ENCODE measurements at regions not wholly inside any gene's neighbourhood (a gene's known extent, or its start where the extent isn't known, plus 50 kb on each side); places are given as distances from the start of the nearest gene placed in this dataset.

DNA sequence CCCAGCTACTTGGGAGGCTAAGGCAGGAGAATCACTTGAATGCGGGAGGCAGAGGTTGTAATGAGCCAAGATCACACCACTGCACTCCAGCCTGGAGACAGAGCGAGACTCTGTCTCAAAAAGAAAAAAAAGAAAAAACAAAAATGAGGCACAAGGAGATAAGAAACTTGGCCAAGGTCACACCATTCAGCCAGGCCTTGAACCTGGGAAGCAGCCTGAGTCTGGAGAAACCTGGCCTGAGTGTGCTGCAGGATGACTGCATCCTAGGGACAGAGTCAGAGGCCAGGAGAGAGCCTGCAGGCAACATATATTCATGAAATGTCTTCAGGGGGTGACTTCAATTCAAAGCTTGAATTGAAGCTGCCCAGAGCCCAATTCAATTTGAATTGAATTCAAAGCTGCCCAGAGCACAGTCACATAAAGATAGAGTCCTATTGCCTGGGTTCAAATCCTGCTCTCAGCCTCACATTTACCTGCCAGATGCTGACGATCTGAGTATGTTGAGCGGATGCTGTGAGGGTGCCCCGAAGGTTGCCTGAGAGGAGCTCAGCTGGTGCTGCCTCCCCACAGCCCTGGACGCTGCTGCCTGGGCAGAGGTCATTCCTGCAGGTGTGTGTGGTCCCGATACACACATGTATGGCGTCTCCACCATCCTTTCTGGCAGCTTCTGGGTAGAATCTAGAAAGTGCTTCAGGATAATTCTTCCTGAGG is 307.7 kb downstream of the AJAP1 start:
- Histone ChIP-seq H3K9ac (ENCODE audit: low read length) (no peak overlapping the region), H3K27me3 (ENCODE audit: control insufficient read depth, insufficient read depth, low read length) (no peaks in the 10 kb centered on the region), H3K36me3 (ENCODE audit: control insufficient read depth, insufficient read depth, low read length) (no peaks in the 10 kb centered on the region), H3K4me3 (ENCODE audit: low read depth, low read length) (no peak overlapping the region), H3K9me3 (ENCODE audit: control insufficient read depth, insufficient read depth, low read depth, low read length) (peaks cover 5% of the 10 kb centered on the region; the same call in 1 of the 2 replicates), H3K27ac (ENCODE audit: low read depth, low read length) (no peak overlapping the region), H3K4me1 (ENCODE audit: control insufficient read depth, insufficient read depth, low read length) (peaks cover 29% of the 10 kb centered on the region)

DNA sequence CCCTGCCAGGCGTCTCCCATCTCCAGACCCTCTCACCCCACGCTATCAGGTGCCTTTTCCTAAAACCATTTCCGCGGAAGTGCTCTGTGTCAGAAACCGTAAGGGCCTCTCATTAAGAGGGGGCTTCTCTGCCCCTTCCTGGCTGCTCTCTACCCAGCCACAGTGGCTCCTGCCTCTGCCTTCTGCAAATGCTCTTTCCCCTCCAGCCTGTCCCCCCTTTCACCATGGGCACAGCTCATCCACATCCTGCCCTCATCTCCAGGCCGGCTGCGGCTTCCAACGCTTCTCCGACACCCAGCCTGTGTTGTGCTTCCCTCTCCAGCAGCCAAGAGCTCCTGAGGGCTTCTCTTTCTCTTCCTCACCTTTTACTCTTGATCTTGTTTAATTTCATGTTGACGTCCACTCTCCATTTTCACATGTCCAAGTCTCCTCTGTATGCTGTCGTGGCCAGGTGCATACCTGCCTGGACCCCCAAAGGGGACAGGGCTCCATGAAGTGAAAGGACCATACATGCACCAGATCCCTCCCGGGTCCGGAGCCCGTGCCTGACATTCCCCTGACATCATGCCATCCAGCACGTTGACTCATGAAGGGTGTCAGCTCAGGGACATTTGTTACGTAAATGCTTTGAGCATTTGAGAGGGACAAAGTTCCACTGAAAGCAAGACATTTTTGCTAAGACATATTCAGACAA is 306.5 kb downstream of the AJAP1 start:
- no peaks in the 10 kb centered on the region for H3K36me3 ChIP-seq (ENCODE audit: control insufficient read depth, insufficient read depth, low read length)
- H3K4me1 ChIP-seq (ENCODE audit: control insufficient read depth, insufficient read depth, low read length) = peaks cover 28% of the 10 kb centered on the region
- peaks cover 9% of the 10 kb centered on the region for H3K9me3 ChIP-seq (ENCODE audit: control insufficient read depth, insufficient read depth, low read depth, low read length)
- no peak overlapping the region for H3K27ac ChIP-seq (ENCODE audit: low read depth, low read length)
- H3K27me3 ChIP-seq (ENCODE audit: control insufficient read depth, insufficient read depth, low read length) = no peaks in the 10 kb centered on the region
- no peak overlapping the region for H3K4me3 ChIP-seq (ENCODE audit: low read depth, low read length)
- H3K9ac ChIP-seq (ENCODE audit: low read length) = no peak overlapping the region

DNA sequence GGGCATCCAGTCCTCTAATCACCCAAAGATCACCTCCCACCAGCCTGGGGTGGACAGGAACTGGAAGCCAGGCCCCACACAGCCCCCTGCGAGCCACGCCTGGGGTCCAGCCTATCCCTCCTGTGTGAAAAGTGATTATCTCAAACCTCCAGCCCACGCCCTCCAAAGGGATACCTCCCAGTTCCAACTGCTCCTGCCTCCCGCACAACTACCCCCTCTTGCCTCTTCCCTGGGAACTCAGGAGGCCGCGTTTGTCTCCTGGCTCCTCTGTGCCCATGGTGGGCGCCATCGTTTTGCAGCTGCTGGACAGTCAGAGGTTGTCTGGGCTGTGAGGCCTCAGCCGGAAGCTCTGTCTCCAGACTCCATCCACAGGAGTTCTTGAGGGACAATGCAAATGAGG is 305.9 kb downstream of the AJAP1 start:
- Histone ChIP-seq H3K9ac (ENCODE audit: low read length) (no peak overlapping the region), H3K4me3 (ENCODE audit: low read depth, low read length) (no peak overlapping the region), H3K27ac (ENCODE audit: low read depth, low read length) (no peak overlapping the region), H3K36me3 (ENCODE audit: control insufficient read depth, insufficient read depth, low read length) (no peaks in the 10 kb centered on the region), H3K9me3 (ENCODE audit: control insufficient read depth, insufficient read depth, low read depth, low read length) (peaks cover 13% of the 10 kb centered on the region), H3K4me1 (ENCODE audit: control insufficient read depth, insufficient read depth, low read length) (peaks cover 22% of the 10 kb centered on the region), H3K27me3 (ENCODE audit: control insufficient read depth, insufficient read depth, low read length) (no peaks in the 10 kb centered on the region)

- no peak overlapping the region for H3K27ac ChIP-seq (ENCODE audit: low read depth, low read length)
- no peak overlapping the region for H3K4me3 ChIP-seq (ENCODE audit: low read depth, low read length)
- no peaks in the 10 kb centered on the region for H3K36me3 ChIP-seq (ENCODE audit: control insufficient read depth, insufficient read depth, low read length)
- H3K9me3 ChIP-seq (ENCODE audit: control insufficient read depth, insufficient read depth, low read depth, low read length) = peaks cover 22% of the 10 kb centered on the region
- no peak overlapping the region for H3K9ac ChIP-seq (ENCODE audit: low read length)
- H3K27me3 ChIP-seq (ENCODE audit: control insufficient read depth, insufficient read depth, low read length) = no peaks in the 10 kb centered on the region
- peaks cover 11% of the 10 kb centered on the region for H3K4me1 ChIP-seq (ENCODE audit: control insufficient read depth, insufficient read depth, low read length)
Measured at GRCh38 chr1:4959216-4959615, 304.8 kb downstream of the AJAP1 start.

DNA sequence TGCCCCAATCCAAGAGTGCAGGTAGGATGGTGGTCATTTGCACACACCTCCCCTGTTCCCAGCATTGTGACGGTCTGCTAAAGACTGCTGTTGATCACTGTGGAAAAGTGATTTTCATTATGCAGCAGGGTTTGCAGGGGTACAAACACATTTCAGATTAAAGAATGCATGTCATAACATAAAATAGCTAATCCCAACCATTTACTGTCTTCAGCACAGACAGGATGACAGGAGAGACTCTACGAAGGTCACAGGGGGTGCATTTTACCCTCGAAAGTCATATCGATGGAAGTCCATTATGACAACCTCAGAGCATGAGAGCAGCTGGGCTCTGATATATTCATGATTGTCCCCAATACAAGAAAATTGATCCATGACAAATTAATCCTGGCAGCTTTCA is 302.6 kb downstream of the AJAP1 start:
- Histone ChIP-seq H3K9me3 (ENCODE audit: control insufficient read depth, insufficient read depth, low read depth, low read length) (peaks cover 36% of the 10 kb centered on the region), H3K9ac (ENCODE audit: low read length) (no peak overlapping the region), H3K27ac (ENCODE audit: low read depth, low read length) (no peak overlapping the region), H3K4me1 (ENCODE audit: control insufficient read depth, insufficient read depth, low read length) (peaks cover 11% of the 10 kb centered on the region), H3K27me3 (ENCODE audit: control insufficient read depth, insufficient read depth, low read length) (no peaks in the 10 kb centered on the region), H3K4me3 (ENCODE audit: low read depth, low read length) (no peak overlapping the region), H3K36me3 (ENCODE audit: control insufficient read depth, insufficient read depth, low read length) (no peaks in the 10 kb centered on the region)

GRCh38 chr1:4954392-4954791 is 300.0 kb downstream of the AJAP1 start:
- Histone ChIP-seq H3K9me3 (ENCODE audit: control insufficient read depth, insufficient read depth, low read depth, low read length) (peaks cover 36% of the 10 kb centered on the region), H3K9ac (ENCODE audit: low read length) (no peak overlapping the region), H3K27me3 (ENCODE audit: control insufficient read depth, insufficient read depth, low read length) (no peaks in the 10 kb centered on the region), H3K4me1 (ENCODE audit: control insufficient read depth, insufficient read depth, low read length) (no peaks in the 10 kb centered on the region), H3K27ac (ENCODE audit: low read depth, low read length) (no peak overlapping the region), H3K4me3 (ENCODE audit: low read depth, low read length) (no peak overlapping the region), H3K36me3 (ENCODE audit: control insufficient read depth, insufficient read depth, low read length) (no peaks in the 10 kb centered on the region)

GRCh38 chr1:4951601-4952000 is 297.2 kb downstream of the AJAP1 start:
- Histone ChIP-seq H3K4me1 (ENCODE audit: control insufficient read depth, insufficient read depth, low read length) (no peaks in the 10 kb centered on the region), H3K27me3 (ENCODE audit: control insufficient read depth, insufficient read depth, low read length) (0 out of 2 replicates have a peak, but pooled peaks cover 2% of the 10 kb centered on the region), H3K9ac (ENCODE audit: low read length) (no peak overlapping the region), H3K9me3 (ENCODE audit: control insufficient read depth, insufficient read depth, low read depth, low read length) (peaks cover 31% of the 10 kb centered on the region), H3K27ac (ENCODE audit: low read depth, low read length) (no peak overlapping the region), H3K36me3 (ENCODE audit: control insufficient read depth, insufficient read depth, low read length) (no peaks in the 10 kb centered on the region), H3K4me3 (ENCODE audit: low read depth, low read length) (no peak overlapping the region)

DNA sequence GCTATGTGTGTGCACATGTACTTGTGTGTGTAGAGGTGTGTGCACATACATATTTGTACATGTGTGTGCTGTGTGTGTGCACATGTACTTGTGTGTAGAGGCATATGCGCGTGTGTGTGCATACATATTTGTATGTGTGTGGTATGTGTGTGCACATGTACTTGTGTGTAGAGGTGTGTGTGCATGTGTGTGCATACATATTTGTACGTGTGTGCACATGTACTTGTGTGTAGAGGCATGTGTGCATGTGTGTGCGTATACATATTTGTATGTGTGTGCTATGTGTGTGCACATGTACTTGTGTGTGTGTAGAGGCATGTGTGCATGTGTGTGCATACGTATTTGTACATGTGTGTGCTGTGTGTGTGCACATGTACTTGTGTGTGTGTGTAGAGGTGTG is 291.9 kb downstream of the AJAP1 start:
- Histone ChIP-seq H3K9ac (ENCODE audit: low read length) (no peak overlapping the region), H3K36me3 (ENCODE audit: control insufficient read depth, insufficient read depth, low read length) (no peaks in the 10 kb centered on the region), H3K9me3 (ENCODE audit: control insufficient read depth, insufficient read depth, low read depth, low read length) (peaks cover 3% of the 10 kb centered on the region; the same call in 1 of the 2 replicates), H3K27ac (ENCODE audit: low read depth, low read length) (no peak overlapping the region), H3K4me3 (ENCODE audit: low read depth, low read length) (no peak overlapping the region), H3K4me1 (ENCODE audit: control insufficient read depth, insufficient read depth, low read length) (no peaks in the 10 kb centered on the region), H3K27me3 (ENCODE audit: control insufficient read depth, insufficient read depth, low read length) (0 out of 2 replicates have a peak, but pooled peaks cover 2% of the 10 kb centered on the region)

GRCh38 chr1:4944911-4945310 is 290.5 kb downstream of the AJAP1 start:
- Histone ChIP-seq H3K27me3 (ENCODE audit: control insufficient read depth, insufficient read depth, low read length) (0 out of 2 replicates have a peak, but pooled peaks cover 2% of the 10 kb centered on the region), H3K4me1 (ENCODE audit: control insufficient read depth, insufficient read depth, low read length) (no peaks in the 10 kb centered on the region), H3K9me3 (ENCODE audit: control insufficient read depth, insufficient read depth, low read depth, low read length) (peaks cover 3% of the 10 kb centered on the region; the same call in 1 of the 2 replicates), H3K4me3 (ENCODE audit: low read depth, low read length) (no peak overlapping the region), H3K36me3 (ENCODE audit: control insufficient read depth, insufficient read depth, low read length) (no peaks in the 10 kb centered on the region), H3K9ac (ENCODE audit: low read length) (no peak overlapping the region), H3K27ac (ENCODE audit: low read depth, low read length) (no peak overlapping the region)

DNA sequence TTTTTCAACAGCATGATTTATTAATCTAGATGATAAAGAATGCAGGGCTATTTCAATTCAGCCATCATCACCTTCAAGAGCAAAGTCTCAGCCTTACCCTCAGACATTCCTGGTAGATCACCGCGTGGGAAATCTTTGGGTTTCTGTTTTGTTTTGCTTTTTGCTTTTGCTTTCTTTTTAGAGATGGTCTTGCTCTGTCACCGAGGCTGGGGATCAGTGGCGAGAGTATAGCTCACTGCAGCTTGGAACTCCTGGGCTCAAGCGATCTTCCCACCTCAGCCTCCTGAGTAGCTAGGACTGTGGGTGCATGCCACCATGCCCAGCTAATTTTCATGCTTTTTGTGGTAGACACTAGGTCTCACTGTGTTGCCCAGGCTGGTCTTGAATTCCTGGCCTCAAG is 289.7 kb downstream of the AJAP1 start:
- H3K27ac ChIP-seq (ENCODE audit: low read depth, low read length) = no peak overlapping the region
- no peaks in the 10 kb centered on the region for H3K4me1 ChIP-seq (ENCODE audit: control insufficient read depth, insufficient read depth, low read length)
- H3K9me3 ChIP-seq (ENCODE audit: control insufficient read depth, insufficient read depth, low read depth, low read length) = peaks cover 7% of the 10 kb centered on the region; the same call in 1 of the 2 replicates
- H3K27me3 ChIP-seq (ENCODE audit: control insufficient read depth, insufficient read depth, low read length) = 0 out of 2 replicates have a peak, but pooled peaks cover 2% of the 10 kb centered on the region
- no peak overlapping the region for H3K9ac ChIP-seq (ENCODE audit: low read length)
- H3K4me3 ChIP-seq (ENCODE audit: low read depth, low read length) = no peak overlapping the region
- H3K36me3 ChIP-seq (ENCODE audit: control insufficient read depth, insufficient read depth, low read length) = no peaks in the 10 kb centered on the region

DNA sequence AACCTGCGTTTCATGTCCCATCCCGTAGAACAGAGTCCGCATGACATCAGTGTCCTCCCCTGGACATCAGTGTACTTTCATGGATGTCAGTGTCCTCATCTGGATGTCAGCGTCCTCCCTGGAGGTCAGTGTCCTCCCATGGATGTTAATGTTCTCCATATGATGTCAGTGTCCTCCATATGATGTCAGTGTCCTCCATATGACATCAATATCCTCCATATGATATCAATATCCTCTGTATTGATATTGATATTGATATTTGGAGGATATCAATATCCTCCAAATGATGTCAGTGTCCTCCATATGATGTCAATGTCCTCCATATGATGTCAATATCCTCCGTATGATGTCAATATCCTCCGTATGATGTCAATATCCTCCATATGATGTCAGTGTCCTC is 284.9 kb downstream of the AJAP1 start:
- H3K9ac ChIP-seq (ENCODE audit: low read length) = no peak overlapping the region
- no peaks in the 10 kb centered on the region for H3K36me3 ChIP-seq (ENCODE audit: control insufficient read depth, insufficient read depth, low read length)
- H3K4me3 ChIP-seq (ENCODE audit: low read depth, low read length) = no peak overlapping the region
- H3K4me1 ChIP-seq (ENCODE audit: control insufficient read depth, insufficient read depth, low read length) = no peaks in the 10 kb centered on the region
- H3K27ac ChIP-seq (ENCODE audit: low read depth, low read length) = no peak overlapping the region
- H3K9me3 ChIP-seq (ENCODE audit: control insufficient read depth, insufficient read depth, low read depth, low read length) = peaks cover 4% of the 10 kb centered on the region; the same call in 1 of the 2 replicates
- H3K27me3 ChIP-seq (ENCODE audit: control insufficient read depth, insufficient read depth, low read length) = no peaks in the 10 kb centered on the region

Measured in HUES6 (cell line).